Psoas muscle (tissue), 7 donors: ENCODE measurements at regions not wholly inside any gene's neighbourhood (a gene's known extent, or its start where the extent isn't known, plus 50 kb on each side); places are given as distances from the start of the nearest gene placed in this dataset.

ENCODE experiments used
- ATAC-seq, 4 donors: fragments of 200-7000 bp; cut with Tn5 transposase; one replicate each; pipeline ENCODE4 v1.9.1; 2020; ENCODE audit warnings: moderate library complexity in 3 of 4, mild to moderate bottlenecking in 2 of 4
- DNase-seq, 2 donors: peaks; one replicate each; pipeline ENCODE4 v3.0.0-alpha.2; 2020
- H3K27ac ChIP-seq: fragments of 200-600 bp; one replicate; pipeline ENCODE4 v1.8.0; 2022
- H3K27me3 ChIP-seq, 3 donors: fragments of 200-600 bp in 1 of 3; one replicate each; pipeline versions ENCODE4 v1.6.1 to v1.8.0; 2013 to 2022; ENCODE audit warnings: low read length in 2 of 3, mild to moderate bottlenecking in 2 of 3, moderate library complexity in 1 of 3; ENCODE audit not compliant: insufficient read depth in 3 of 3
- H3K36me3 ChIP-seq, 2 donors: fragments of 200-600 bp in 1 of 2; one replicate each; pipeline versions ENCODE4 v1.6.1 to v1.8.0; 2013 to 2022; ENCODE audit warnings: low read depth in 1 of 2, mild to moderate bottlenecking in 1 of 2, moderate library complexity in 1 of 2; ENCODE audit not compliant: insufficient read depth in 1 of 2
- H3K4me1 ChIP-seq: fragments of 200-600 bp; one replicate; pipeline ENCODE4 v1.8.0; 2022
- H3K4me3 ChIP-seq: fragments of 200-600 bp; one replicate; pipeline ENCODE4 v1.8.0; 2022; ENCODE audit warnings: mild to moderate bottlenecking
- H3K9me3 ChIP-seq: fragments of 200-600 bp; one replicate; pipeline ENCODE4 v1.8.0; 2022
- CTCF ChIP-seq: fragments of 200-600 bp; IDR thresholded peaks from one replicate; pipeline ENCODE4 v1.8.0; 2022; ENCODE audit warnings: antibody characterized with exemption
- WGBS, 3 donors: extraction: QIAGEN DNeasy Blood & Tissue Kit; methylation state at CpG; one replicate each; pipeline versions ENCODE4 v1.1.6 to v1.1.7; 2013; 5-methylcytosine and 5-hydroxymethylcytosine counted together
- intact Hi-C, 2 donors: fragments of 100-400 bp; cut with DNase I; formaldehyde crosslinking; loops; one replicate each; pipeline versions ENCODE4 v1.11.0 to v1.14.2; 2022
- donor health status: healthy with polysubstance abuse.
- donor health status: DM: no; HTN: no; CAD: no; lungs with moderate emphysema.
- donor health status: Bipolar disorder and iron deficiency.
- donor health status: healthy.
- donor health status: DM: yes; HTN: yes; CAD: no.
- donor health status: DM: no; HTN: no; CAD: no.
- donor health status: DM: yes; HTN: yes; CAD: no.

GRCh38 chrX:522456-522855, 108.1 kb upstream of the SHOX start:
- Histone ChIP-seq H3K4me1 (no peaks in the 10 kb centered on the region), H3K27me3 (peaks cover 0 to 11% (median 2%) of the 10 kb centered on the region in 3 donors), H3K36me3 (no peaks in the 10 kb centered on the region), H3K9me3 (no peaks in the 10 kb centered on the region), H3K4me3 (no peak overlapping the region), H3K27ac (no peak overlapping the region)
- no peak for TF ChIP-seq CTCF
- intact Hi-C loops = no loop called here
- DNase-seq (no peak), ATAC-seq (no peak)

GRCh38 chrX:525134-525533, 105.5 kb upstream of the SHOX start:
- intact Hi-C loops = no loop called here
- H3K27me3 ChIP-seq = no peaks in the 10 kb centered on the region
- 90 to 93% (median 91%) methylated on average over 8 of the region's 8 CpGs for WGBS, 3 donors
- no peaks in the 10 kb centered on the region for H3K4me1 ChIP-seq
- H3K9me3 ChIP-seq = no peaks in the 10 kb centered on the region
- H3K36me3 ChIP-seq = no peaks in the 10 kb centered on the region
- TF ChIP-seq CTCF = no peak
- H3K27ac ChIP-seq = no peak overlapping the region
- no peak for ATAC-seq
- H3K4me3 ChIP-seq = no peak overlapping the region
- no peak for DNase-seq

- no peak for TF ChIP-seq CTCF
- Histone ChIP-seq H3K27ac (no peak overlapping the region), H3K36me3 (no peaks in the 10 kb centered on the region), H3K4me1 (no peaks in the 10 kb centered on the region), H3K4me3 (no peak overlapping the region), H3K27me3 (no peaks in the 10 kb centered on the region), H3K9me3 (no peaks in the 10 kb centered on the region)
- intact Hi-C loops = no loop called here
- ATAC-seq (no peak), DNase-seq (no peak)
- WGBS, 3 donors = 25 to 27% (median 27%) methylated on average over 29 of the region's 29 CpGs
Observed at GRCh38 chrX:526295-527224, 104.0 kb upstream of the SHOX start.

- Histone ChIP-seq H3K4me1 (no peaks in the 10 kb centered on the region), H3K36me3 (no peaks in the 10 kb centered on the region), H3K27me3 (peaks cover 0 to 4% (median 0%) of the 10 kb centered on the region in 3 donors), H3K4me3 (no peak overlapping the region), H3K27ac (no peak overlapping the region), H3K9me3 (no peaks in the 10 kb centered on the region)
- ATAC-seq = no peak
- TF ChIP-seq CTCF = no peak
- 54 to 56% (median 55%) methylated on average over 19 of the region's 19 CpGs for WGBS, 3 donors
- DNase-seq = no peak
- intact Hi-C loops = no loop called here
Observed at GRCh38 chrX:530726-531610, 99.6 kb upstream of the SHOX start.
